Lower leg skin (tissue), 4 donors: ENCODE measurements at regions not wholly inside any gene's neighbourhood (a gene's known extent, or its start where the extent isn't known, plus 50 kb on each side); places are given as distances from the start of the nearest gene placed in this dataset.
A peak's percentile ranks its signal among the peaks of the same experiment; 100 is the strongest.

ENCODE experiments used
- DNase-seq, 2 donors: peaks; one replicate each; pipeline ENCODE4 v3.0.0-alpha.2; 2019; ENCODE audit warnings: low spot score in 2 of 2
- H3K4me3 ChIP-seq: fragments of 200-600 bp; sonication (generic); 2 replicates; pipeline ENCODE4 v1.5.1; 2017; ENCODE audit warnings: mild to moderate bottlenecking, low read depth; ENCODE audit not compliant: poor library complexity, severe bottlenecking
- POLR2A ChIP-seq, 2 donors: fragments of 450-650 bp; IDR thresholded peaks; one replicate each; pipeline ENCODE4 v1.6.1; 2016 to 2017; ENCODE audit warnings: antibody characterized with exemption in 2 of 2, mild to moderate bottlenecking in 1 of 2, moderate library complexity in 1 of 2
- WGBS, 2 donors: methylation state at CpG; one replicate each; pipeline ENCODE4 v1.1.5; 2018; 5-methylcytosine and 5-hydroxymethylcytosine counted together
- intact Hi-C: fragments of 100-400 bp; cut with DNase I; formaldehyde crosslinking; loops from one replicate; pipeline ENCODE4 v1.15.0; 2023; ENCODE audit warnings: low total_unique reads
- TF ChIP-seq, protein P1 (sequence below), 3 donors: fragments of 450-650 bp; IDR thresholded peaks; one replicate each; pipeline ENCODE4 v1.5.1; 2016; ENCODE audit warnings: antibody characterized with exemption in 3 of 3, mild to moderate bottlenecking in 3 of 3, moderate library complexity in 2 of 3

DNA sequence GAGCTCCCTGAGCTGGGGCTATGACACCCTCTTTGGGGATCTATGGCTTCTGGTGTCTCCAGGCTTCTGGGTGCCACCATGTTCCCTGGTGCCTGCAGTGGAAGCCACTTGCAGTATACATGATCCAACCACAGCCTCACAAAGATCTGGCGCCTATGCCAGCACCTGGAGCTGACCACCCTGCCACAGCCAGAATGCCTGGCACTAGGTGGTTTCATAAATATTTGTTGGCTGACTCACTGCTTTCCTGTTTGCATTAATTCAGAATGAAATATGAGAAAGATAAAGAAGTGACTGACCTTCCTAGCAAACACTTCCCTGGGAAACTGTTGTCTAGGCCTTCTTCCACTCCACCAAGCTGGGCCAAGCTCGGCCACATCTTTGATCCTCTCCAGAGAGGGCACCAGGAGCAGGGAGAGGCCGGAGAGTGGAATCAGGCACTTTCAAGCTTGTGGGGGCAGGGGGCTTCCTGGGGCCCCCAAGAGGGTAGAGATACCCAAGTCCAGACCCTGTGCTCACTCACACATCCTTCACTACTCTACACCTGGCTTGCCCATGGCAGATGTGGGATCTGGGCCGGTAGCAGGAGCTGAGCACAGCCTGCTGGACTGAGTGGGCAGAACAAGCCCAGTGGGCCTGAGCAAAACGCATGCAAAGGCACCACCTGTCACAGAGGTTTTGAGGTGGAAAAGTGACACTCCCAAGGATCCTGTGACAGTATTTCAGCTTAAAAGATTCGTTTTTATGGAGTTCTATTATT lies 565.7 kb downstream of the SLC4A3 start:
- DNase-seq = no peak
- intact Hi-C loops = no loop called here
- TF ChIP-seq POLR2A (IDR thresholded peaks at IDR 0.05) = no peak
- TF ChIP-seq, protein P1, sequence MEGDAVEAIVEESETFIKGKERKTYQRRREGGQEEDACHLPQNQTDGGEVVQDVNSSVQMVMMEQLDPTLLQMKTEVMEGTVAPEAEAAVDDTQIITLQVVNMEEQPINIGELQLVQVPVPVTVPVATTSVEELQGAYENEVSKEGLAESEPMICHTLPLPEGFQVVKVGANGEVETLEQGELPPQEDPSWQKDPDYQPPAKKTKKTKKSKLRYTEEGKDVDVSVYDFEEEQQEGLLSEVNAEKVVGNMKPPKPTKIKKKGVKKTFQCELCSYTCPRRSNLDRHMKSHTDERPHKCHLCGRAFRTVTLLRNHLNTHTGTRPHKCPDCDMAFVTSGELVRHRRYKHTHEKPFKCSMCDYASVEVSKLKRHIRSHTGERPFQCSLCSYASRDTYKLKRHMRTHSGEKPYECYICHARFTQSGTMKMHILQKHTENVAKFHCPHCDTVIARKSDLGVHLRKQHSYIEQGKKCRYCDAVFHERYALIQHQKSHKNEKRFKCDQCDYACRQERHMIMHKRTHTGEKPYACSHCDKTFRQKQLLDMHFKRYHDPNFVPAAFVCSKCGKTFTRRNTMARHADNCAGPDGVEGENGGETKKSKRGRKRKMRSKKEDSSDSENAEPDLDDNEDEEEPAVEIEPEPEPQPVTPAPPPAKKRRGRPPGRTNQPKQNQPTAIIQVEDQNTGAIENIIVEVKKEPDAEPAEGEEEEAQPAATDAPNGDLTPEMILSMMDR (IDR thresholded peaks at IDR 0.05) = no peak
- WGBS, 2 donors = 82 to 85% methylated on average over 6 of the region's 6 CpGs
- H3K4me3 ChIP-seq = no peak overlapping the region

DNA sequence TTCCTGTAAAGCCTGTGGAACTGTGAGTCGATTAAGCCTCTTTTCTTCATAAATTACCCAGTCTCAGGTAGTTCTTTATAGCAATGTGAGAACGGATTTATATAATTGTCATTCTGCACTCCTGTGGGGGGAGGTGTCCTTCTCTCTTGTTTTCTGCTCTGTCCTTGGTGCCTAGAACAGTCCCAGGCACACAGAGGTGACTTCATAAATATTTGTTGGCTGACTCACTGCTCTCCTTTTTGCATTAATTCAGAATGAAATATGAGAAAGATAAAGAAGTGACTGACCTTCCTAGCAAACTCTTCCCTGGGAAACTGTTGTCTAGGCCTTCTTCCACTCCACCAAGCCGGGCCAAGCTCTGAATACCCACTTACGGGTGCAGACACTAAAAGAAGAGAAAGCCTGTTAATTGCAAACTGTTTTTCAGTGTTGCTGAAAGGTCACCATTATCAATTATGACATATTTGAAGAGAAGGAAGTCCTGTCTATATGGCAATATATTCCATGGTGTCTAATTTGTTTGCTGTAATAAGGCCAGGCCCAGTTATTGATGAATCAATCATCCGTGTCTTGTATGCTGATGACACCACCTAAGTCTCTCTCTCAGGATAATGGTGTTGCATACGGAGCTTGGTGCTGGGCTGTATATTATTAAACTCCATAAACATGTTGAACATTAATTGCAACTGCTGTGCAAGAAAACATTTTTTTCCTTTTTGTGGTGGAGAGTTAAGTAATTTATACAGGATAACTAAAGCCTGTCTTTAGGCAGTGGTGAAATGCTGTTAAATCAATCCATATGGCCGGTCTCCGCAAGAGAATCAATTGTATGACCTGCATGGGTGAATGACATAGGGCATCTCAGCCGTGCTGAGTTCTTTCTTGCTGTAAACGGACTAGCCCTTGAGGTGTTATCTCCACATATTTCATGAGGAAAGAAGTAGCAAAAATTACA lies 567.5 kb downstream of the SLC4A3 start:
- DNase-seq = no peak
- no peak overlapping the region for H3K4me3 ChIP-seq
- WGBS, 2 donors = 89% methylated on average over 10 of the region's 10 CpGs
- intact Hi-C loops = no loop called here
- TF ChIP-seq, protein P1 (IDR thresholded peaks at IDR 0.05) = no peak
- TF ChIP-seq POLR2A (IDR thresholded peaks at IDR 0.05) = no peak

DNA sequence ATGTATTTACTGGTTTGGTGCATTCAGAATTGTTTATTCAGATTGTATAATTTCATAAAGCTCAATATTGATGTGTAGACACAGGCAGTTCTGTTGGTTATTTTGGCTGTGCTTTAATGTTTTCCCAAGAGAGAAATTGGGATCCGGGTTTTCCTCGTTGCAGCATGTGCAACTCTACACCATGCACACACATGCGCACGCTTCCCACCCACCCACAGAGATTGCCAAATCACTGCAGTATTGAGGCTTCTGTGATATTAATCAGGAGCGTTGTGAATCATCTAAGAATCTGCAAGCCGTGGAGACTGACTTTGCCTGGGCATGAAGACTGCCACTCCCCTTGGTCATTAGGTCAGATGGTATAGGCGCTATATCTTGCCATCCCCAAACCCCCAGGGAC lies 571.5 kb downstream of the SLC4A3 start:
- WGBS, 2 donors = 29 to 40% methylated on average over 7 of the region's 7 CpGs
- no peak overlapping the region for H3K4me3 ChIP-seq
- intact Hi-C loops = no loop called here
- peak in 1 of 2 donors; percentile 44 for DNase-seq
- no peak for TF ChIP-seq POLR2A (IDR thresholded peaks at IDR 0.05)
- TF ChIP-seq, protein P1 (IDR thresholded peaks at IDR 0.05) = no peak

DNA sequence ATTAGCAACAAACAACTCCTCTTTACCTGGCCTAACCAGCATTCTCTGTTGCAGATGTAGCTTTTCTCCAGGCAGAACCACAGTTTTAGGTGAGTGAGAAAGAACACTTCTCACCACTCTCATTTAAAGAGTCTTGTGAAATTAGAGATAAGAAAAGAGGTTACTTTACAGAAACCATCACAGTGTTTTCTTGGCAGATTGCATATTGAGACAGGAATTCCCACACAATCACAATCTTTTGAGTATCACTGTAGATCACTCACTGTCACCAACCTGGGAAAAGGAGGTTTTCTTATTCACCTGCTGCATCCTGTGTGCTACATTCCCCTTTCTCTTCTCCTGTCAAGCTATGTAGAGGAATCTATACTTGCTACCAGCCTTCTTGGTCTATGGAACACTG lies 574.6 kb downstream of the SLC4A3 start:
- TF ChIP-seq, protein P1 (IDR thresholded peaks at IDR 0.05) = no peak
- no peak for TF ChIP-seq POLR2A (IDR thresholded peaks at IDR 0.05)
- intact Hi-C loops = no loop called here
- no peak for DNase-seq
- H3K4me3 ChIP-seq = no peak overlapping the region

DNA sequence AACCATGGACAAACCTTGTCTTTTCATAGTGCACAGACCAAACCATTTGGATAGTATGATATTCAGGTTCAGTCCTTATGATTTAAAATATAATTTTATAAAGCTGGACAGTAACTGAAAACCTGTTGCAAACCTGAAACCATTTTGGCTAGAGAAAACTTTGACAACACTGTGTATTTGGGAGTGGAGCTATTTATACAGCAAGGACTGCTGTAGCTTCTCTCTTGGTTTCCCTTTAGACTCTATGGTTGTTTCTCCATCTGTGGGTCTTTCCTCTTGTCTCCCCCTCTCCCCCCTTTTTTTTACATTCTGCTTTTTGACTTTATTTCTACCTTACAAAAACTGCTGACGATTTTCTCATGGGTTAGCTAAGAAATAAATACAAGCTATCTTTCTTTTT lies 581.7 kb downstream of the SLC4A3 start:
- WGBS, 2 donors = 59 to 64% methylated on average over 1 of the region's 1 CpG
- no peak for DNase-seq
- no peak for TF ChIP-seq POLR2A (IDR thresholded peaks at IDR 0.05)
- TF ChIP-seq, protein P1 (IDR thresholded peaks at IDR 0.05) = no peak
- no peak overlapping the region for H3K4me3 ChIP-seq
- intact Hi-C loops = no loop called here
